Stimulated activated CD4-positive, alpha-beta T cell treated with anti-CD3 and anti-CD28 coated beads, Interleukin-4, amount 100 ng/mL, for 24 hours (primary cell): ENCODE measurements at regions not wholly inside any gene's neighbourhood (a gene's known extent, or its start where the extent isn't known, plus 50 kb on each side); places are given as distances from the start of the nearest gene placed in this dataset.

Source experiments
- DNase-seq: peaks from one replicate; pipeline ENCODE4 v3.0.0-alpha.2; 2020

GRCh38 chr19:32154418-32154817, 191.0 kb upstream of the ZNF507 start:
- DNase-seq, result no peak

DNA sequence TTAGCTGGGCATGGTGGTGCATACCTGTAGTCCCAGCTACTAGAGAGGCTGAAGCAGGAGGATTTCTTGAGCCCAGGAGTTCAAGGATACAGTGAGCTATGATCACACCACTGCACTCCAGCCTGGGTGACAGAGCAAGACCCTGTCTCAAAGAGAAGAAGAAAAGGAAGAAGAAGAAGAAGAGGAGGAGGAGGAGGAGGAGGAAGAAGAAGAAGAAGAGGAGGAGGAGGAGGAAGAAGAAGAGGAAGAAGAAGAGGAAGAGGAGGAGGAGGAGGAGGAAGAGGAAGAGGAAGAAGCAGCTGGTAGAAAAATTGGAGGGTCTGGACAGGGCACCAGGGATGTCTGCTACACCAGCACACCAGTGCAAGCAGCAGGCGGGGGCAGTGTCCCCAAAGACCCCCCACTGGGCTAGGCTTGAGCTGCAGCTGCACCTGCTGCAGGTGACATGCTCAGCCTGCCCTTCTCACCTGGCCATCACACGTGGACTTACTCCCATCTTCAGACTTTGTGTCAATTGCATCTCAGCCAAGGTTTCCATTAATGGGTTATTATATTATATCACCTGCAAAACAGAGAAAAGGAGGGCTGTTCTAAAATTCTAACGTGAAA, 180.9 kb upstream of the ZNF507 start:
- DNase-seq, result no peak

- DNase-seq, result no peak
Measured at GRCh38 chr19:32165141-32165540, 180.3 kb upstream of the ZNF507 start.

- no peak for DNase-seq
Measured at GRCh38 chr19:32165750-32166149, 179.7 kb upstream of the ZNF507 start.

DNA sequence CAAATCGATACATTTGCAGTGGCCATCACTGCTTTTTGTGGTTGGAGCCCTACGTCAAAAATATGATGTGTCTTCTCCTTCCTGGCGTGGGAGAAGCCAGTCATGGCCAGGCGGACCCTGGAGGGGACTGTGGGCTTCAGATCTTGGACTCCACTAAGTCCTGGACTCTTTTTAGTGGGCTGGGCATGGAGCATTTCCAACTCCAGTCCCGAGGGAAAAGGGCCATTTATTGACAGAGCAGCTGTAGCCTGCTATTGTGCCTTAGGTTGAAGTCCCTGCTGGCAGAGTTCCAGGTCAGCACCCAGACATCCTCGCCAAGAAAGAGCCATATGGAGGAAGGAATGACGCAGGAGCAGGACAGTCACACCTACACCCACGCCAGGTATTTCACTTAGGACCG, 179.2 kb upstream of the ZNF507 start:
- DNase-seq, result no peak

- no peak for DNase-seq
Measured at GRCh38 chr19:32168111-32168510, 177.3 kb upstream of the ZNF507 start.

DNA sequence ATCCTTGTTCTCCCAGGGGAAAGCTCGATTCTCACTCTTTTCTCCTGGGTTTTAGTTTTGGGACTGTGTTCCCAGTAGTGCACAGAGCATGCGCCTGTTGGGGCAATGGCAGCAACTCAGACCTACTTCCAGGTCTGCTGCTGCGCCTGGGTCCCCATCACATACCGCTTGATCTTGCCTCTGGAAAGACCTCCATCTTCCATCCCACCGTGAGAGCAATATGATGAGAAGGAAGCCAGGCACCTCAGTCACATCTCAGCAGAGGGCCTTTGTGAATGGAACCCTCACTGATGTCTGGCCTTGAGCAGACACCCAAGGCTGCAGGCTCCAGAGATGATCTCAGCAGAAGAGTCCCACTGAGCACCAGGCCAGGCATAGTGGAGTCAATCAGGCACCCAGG, 176.8 kb upstream of the ZNF507 start:
- no peak for DNase-seq

GRCh38 chr19:32171719-32172151, 173.7 kb upstream of the ZNF507 start:
- no peak for DNase-seq

- no peak for DNase-seq
Measured at GRCh38 chr19:32172566-32173160, 172.7 kb upstream of the ZNF507 start.

- no peak for DNase-seq
Measured at GRCh38 chr19:32173836-32174235, 171.6 kb upstream of the ZNF507 start.

- no peak for DNase-seq
Measured at GRCh38 chr19:32174386-32175113, 170.9 kb upstream of the ZNF507 start.

DNA sequence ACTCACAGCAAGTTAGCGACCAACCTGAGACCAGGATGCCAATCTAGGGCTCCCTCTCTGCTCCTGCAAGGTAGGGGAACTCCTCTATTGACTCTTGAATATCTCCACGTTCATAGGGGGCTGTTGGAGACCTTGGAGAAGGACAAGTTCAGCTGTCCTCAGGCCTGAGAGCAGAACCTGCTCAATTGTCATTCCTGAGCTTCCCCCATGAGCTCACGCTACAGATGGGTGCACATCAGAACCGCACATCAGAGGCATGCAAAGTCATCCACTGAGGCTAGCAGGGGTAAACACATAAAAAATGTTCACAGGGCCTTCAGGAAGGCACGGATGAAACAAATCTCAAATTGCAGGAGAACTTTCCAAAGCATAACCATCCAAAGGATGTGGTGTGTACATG, 168.8 kb upstream of the ZNF507 start:
- DNase-seq, result no peak

- no peak for DNase-seq
Measured at GRCh38 chr19:32177686-32178085, 167.7 kb upstream of the ZNF507 start.

GRCh38 chr19:32178401-32178800, 167.0 kb upstream of the ZNF507 start:
- DNase-seq, result no peak

DNA sequence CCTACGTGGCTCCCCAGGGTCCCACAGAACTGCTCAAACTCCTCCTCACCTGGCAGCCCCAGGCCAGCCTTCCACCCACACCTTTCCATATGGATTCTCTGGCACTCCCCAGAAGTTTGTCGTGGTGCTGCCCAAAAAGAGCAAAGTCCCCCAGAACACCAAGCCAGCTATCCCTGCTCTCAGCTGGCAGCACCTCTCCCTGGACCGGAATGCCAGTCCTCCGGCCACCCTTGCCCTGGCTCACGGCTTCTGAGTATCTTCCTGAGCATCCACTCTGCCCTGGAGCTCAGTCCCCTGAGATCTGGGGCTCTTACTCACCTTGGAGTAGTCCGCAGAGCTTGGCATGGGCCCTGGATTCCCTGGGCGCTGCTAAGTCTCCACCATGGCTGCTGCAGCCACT, 166.5 kb upstream of the ZNF507 start:
- no peak for DNase-seq

DNA sequence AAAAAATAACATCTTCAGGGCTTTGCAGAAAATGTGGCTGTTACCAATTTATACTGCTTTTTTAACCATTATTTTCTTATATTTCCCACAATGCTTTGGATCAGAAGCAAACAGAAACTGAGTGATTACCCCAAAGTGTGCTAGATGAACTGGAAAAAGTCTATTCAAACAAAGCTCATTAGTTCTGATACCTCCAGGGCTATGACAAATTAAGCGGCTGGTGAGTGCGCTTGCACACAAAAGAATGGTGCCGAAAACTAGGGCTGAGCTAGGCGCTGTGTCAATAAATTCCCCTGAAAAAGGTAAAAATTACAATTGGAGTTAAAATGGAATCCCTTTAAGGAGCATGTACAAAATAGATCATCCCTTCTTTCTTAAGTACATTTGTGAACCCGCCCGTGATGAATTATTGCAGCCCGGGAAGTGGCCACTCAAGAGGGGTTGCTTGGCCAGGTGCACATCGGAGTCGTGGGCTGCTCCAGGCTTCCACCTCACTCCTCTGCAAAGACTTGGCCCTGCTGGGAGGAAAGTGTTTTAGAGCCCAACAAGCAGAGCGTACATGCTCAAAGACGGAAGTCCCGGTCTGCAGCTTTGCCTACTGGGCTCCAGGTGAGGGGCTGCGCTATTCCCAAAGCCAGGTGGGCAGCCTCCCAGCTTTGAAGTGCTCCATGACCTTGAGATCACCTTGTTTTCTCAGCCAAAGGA, 164.0 kb upstream of the ZNF507 start:
- DNase-seq, result no peak

GRCh38 chr19:32186542-32187330, 158.7 kb upstream of the ZNF507 start:
- DNase-seq, result no peak

DNA sequence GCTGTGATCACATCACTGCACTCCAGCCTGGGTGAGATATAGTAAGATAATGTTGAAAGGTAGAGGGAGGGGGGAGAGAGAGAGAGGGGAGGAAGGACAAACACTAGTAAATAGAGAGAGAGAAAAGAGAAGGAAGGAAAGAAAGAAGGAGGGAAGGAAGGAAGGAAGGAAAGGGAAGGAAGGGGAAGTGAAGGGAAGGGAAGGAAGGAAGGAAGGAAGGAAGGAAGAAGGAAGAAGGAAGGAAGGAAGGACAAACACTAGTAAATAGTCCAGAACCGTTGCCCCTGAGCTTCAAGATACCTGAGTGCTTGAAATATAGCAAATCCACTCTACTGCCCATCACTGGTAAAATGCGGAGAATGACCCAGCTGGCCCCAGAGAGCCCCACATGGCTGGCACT, 156.5 kb upstream of the ZNF507 start:
- no peak for DNase-seq

- no peak for DNase-seq
Measured at GRCh38 chr19:32189956-32190706, 155.3 kb upstream of the ZNF507 start.

- DNase-seq, result no peak
Measured at GRCh38 chr19:32191921-32192320, 153.5 kb upstream of the ZNF507 start.

- DNase-seq, result no peak
Measured at GRCh38 chr19:32195706-32196610, 149.5 kb upstream of the ZNF507 start.
